ENCODE measurements at regions not wholly inside any gene's neighbourhood (a gene's known extent, or its start where the extent isn't known, plus 50 kb on each side); places are given as distances from the start of the nearest gene placed in this dataset.

GRCh38 chr3:10629671-10630040, 124.3 kb upstream of the ATP2B2 start:
- TF ChIP-seq ZNF114 (CRISPR knock-in tag; IDR thresholded peaks at IDR 0.05) (no peak), CTCF (conservative IDR thresholded peaks at IDR 0.05; ENCODE audit: low read depth in 2 of 2) (no peak), JUNB (IDR thresholded peaks at IDR 0.05; ENCODE audit: unreplicated experiment) (no peak), NANOG (IDR thresholded peaks at IDR 0.05; ENCODE audit: borderline replicate concordance) (no peak), ZNF462 (CRISPR knock-in tag; IDR thresholded peaks at IDR 0.05) (no peak), EZH2 (IDR thresholded peaks at IDR 0.05; ENCODE audit: low read depth, unreplicated experiment) (no peak)
- Histone ChIP-seq H3K36me3 (ENCODE audit: insufficient read depth) (no peaks in the 10 kb centered on the region), H3K9me2 (ENCODE audit: insufficient read depth) (peaks cover 7% of the 10 kb centered on the region; the same call in 1 of the 2 replicates), H3K27ac (ENCODE audit: low read depth) (no peak overlapping the region), H3K4me2 (no peak overlapping the region), H4K20me1 (replicated peaks; ENCODE audit: insufficient read depth) (no peaks in the 10 kb centered on the region), H3K79me2 (replicated peaks; ENCODE audit: insufficient read depth) (no peaks in the 10 kb centered on the region), H3K4me1 (ENCODE audit: insufficient read depth) (peaks cover 10% of the 10 kb centered on the region; the same call in 1 of the 2 replicates), H3K4me3 (no peak overlapping the region), H3F3A (replicated peaks; ENCODE audit: low read depth) (no peaks in the 10 kb centered on the region), H2AFZ (no peak overlapping the region), H3K27me3 (ENCODE audit: insufficient read depth) (no peaks in the 10 kb centered on the region)
- Mint-ChIP-seq H3K4me3 (no peak overlapping the region), H3K9me3 (no peaks in the 10 kb centered on the region), H3K27me3 (ENCODE audit: insufficient read depth, low read depth, poor library complexity) (peaks cover 11% of the 10 kb centered on the region), H3K27ac (no peak overlapping the region), H3K4me1 (peaks cover 20% of the 10 kb centered on the region), H3K36me3 (ENCODE audit: low read depth) (no peaks in the 10 kb centered on the region)
- DNase-seq (ENCODE audit: low spot score) (no peak), ATAC-seq (no peak)
